GM18870 (cell line): ENCODE measurements at regions not wholly inside any gene's neighbourhood (a gene's known extent, or its start where the extent isn't known, plus 50 kb on each side); places are given as distances from the start of the nearest gene placed in this dataset.
A peak's percentile ranks its signal among the peaks of the same experiment; 100 is the strongest.
"Not testable (repeated sequence)": the region's sequence is repeated elsewhere in the genome, so short reads cannot be mapped to it uniquely, and the experiment has no call there.

Source experiments
- ATAC-seq: cut with Tn5 transposase; IDR thresholded peaks from one replicate; pipeline ENCODE4 v1.9.1; 2021; ENCODE audit warnings: moderate library complexity; ENCODE audit not compliant: unreplicated experiment

GRCh38 chr11:22920939-22921565 lies 60.8 kb upstream of the CCDC179 start:
- peak; percentile 94 for ATAC-seq

DNA sequence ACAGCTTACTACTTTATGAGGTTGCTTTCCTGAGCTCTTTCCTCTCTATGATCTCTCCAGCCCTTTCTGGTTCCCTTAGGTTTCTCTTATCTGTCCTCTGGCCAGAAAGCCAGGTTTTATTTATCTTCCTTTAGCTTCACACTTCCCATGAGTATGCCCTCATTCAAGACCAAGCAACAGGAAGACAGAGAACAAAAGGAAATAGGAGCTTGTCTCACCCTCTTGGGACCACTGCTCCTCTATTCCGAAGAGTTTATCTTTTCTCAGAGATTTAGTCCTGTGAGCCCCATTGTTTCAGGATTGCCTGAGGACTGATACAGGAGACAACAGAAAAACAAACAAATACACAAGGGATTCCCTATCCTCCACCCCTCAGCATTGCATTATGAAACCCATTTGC lies 62.4 kb upstream of the CCDC179 start:
- no peak for ATAC-seq

DNA sequence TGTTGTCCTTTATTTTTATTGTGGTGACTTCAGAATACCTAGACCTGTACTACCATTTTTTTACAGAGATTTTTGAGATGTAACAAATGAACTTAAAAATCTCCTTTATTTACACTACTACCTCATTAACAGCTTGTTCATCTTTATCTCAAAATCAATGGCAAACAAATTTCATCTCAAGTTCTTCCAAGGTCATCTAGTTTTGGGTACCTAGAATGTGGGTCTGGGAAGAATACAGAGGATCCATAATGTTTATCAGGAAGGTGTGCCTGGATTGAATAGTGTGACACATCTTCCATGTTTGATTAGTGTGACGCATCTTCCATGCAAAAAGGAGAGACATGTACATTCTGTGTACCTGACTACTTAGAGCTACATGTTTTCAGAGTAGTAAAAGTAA lies 63.3 kb upstream of the CCDC179 start:
- ATAC-seq, result no peak

DNA sequence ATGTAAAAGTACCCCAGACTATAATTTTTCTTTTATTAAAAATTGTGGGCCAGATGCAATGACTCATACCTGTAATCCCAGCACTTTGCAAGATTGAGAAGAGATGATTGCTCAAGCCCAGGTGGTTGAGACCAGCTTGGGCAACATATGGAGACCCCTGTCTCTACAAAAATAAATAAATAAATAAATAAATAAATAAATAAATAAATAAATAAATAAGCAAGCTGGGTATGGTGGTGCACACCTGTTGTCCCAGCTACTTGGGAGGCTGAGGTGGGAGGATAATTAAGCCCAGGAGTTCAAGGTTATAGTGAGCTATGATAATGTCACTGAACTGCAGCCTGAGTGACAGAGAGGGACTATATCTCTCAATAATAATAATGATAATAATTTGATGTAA lies 66.1 kb upstream of the CCDC179 start:
- ATAC-seq, result no peak

DNA sequence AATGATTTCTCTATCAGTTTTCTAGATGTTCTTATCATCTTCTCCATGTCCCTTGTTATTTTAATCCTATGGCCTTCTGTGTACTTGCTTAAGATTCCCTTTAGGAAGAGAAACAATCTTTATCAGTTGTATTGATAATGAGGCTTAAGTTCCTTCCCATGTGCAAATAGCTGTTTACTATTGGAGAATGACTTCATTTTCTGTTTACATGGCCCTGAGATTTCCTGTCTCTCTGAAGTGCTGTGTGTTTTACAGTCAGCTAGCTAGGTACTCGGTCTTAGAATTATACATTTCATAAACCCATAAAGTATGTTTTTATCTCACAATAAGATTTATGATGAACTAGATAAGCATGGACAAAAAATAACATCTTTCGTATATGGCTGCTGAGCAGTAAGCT lies 67.5 kb upstream of the CCDC179 start:
- no peak for ATAC-seq

DNA sequence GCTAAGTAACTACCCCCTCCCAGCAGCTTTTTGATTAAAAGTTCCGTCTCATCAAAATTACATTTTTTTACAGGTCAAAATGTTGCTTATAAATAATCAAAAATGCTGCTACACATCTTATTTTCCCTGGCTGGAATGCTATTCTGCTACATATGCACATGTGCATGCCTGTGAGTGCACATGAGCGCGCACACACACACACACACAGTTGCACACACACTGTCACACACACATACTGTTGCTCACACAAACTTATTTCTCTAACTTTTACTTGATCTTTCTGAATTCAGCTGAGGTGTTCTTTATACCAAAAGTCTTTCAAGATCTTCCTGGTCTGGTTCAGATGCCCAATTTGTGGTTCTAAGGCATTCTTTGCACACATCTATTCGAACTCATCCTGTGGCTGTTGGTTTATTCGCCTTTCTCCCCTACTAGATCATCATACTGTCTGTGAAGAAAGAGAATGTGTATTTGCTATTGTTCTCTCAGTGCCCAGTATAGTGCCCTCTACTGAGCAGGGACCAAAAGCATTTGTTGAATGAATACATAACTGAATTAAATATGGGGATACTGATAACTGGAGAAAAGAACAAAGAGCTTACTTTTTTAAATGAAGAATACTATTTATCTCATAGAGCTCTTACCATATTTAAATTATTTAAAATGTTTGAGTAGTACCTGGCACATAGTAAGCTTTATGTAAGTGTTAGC lies 68.1 kb upstream of the CCDC179 start:
- no peak for ATAC-seq

GRCh38 chr11:22930816-22931594 lies 70.7 kb upstream of the CCDC179 start:
- peak; percentile 96 for ATAC-seq

- ATAC-seq, result no peak
Observed at GRCh38 chr11:22938691-22939090, 78.4 kb upstream of the CCDC179 start.

DNA sequence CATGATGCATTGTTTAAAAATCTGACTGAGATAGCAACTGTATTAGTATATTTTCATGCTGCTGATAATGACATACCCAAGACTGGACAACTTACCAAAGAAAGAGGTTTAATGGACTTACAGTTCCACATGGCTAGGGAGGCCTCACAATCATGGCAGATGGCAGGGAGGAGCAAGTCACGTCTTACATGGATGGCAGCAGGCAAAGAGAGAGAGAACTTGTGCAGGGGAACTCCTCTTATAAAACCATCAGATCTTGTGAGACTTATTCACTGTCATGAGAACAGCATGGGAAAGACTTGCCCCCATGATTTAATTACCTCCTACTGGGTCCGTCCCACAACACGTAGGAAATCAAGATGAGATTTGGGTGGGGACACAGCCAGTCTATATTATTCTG lies 81.3 kb upstream of the CCDC179 start:
- not testable (repeated sequence) for ATAC-seq

- no peak for ATAC-seq
Observed at GRCh38 chr11:22957786-22958185, 97.5 kb upstream of the CCDC179 start.

- no peak for ATAC-seq
Observed at GRCh38 chr11:22974251-22974650, 114.0 kb upstream of the CCDC179 start.

DNA sequence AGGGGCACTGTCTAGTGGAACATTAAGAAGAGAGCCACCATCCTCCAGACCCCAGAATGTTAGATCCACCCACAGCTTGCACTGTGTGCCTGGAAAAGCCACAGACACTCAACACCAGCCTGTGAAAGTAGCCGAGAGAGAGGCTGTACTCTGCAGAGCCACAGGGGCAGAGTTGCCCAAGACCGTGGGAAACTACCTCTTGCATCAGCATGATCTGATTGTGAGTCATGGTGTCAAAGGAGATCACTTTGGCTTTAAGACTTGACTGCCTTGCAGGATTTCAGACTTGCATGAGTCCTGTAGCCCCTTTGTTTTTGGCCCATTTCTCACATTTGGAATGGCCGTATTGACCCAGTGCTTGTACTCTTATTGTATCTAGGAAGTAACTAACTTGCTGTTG lies 115.9 kb upstream of the CCDC179 start:
- ATAC-seq, result no peak

DNA sequence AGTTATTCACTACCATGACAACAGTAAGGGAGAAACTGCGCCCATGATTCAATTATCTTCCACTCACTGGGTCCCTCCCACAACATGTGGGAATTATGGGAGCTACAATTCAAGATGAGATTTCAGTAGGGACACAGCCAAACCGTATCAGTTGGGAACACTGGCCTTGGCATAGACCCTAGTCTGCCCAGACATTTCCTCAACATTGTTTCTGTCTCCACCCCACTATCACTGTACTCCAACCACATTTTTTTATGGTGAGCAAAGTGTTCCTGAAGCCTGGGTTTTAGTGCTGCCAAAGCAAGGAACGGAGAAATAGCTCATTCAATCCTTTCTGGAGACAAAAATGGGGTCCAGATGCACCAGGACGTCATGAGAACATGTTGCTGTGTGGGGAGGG lies 122.6 kb upstream of the CCDC179 start:
- ATAC-seq, result no peak

DNA sequence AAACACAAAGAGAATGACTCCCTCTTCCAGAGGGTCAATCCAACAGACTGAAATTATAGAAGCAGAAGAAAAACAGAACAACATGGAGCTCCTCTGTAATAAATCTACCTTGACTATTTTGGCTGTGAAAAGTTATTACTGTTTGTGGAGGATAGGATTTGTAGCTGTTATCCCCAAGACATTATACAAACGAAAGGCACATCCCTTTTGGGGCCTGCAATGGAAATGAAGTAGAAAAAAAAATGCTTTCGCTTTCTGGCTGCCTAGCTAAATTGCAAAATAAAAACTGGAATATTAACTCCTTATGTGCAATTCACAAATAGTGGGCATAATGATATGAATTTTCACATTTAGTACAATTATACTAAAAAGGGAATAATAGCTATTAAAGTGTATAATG lies 123.8 kb upstream of the CCDC179 start:
- no peak for ATAC-seq

GRCh38 chr11:22989371-22989770 lies 129.1 kb upstream of the CCDC179 start:
- ATAC-seq, result no peak

DNA sequence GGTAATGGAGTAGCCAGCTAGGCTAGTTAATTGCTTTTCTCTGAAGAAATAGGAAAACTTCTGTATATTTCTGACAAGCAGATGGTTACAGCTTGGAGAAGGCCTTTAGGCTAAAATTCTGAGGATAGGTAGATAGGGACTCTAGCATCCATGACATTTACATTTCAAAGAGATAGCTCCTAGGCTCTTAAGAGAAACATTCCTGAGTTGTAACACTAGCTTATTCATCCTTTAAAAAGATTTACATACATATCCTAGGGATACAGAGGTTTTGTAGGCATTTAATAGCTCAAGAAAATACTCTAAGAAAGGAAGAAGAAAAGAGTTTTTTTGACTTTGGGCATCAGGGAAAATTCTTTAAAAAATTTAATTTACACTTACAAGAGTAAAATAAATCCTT lies 130.9 kb upstream of the CCDC179 start:
- ATAC-seq, result no peak

- no peak for ATAC-seq
Observed at GRCh38 chr11:23006730-23007129, 146.5 kb upstream of the CCDC179 start.

DNA sequence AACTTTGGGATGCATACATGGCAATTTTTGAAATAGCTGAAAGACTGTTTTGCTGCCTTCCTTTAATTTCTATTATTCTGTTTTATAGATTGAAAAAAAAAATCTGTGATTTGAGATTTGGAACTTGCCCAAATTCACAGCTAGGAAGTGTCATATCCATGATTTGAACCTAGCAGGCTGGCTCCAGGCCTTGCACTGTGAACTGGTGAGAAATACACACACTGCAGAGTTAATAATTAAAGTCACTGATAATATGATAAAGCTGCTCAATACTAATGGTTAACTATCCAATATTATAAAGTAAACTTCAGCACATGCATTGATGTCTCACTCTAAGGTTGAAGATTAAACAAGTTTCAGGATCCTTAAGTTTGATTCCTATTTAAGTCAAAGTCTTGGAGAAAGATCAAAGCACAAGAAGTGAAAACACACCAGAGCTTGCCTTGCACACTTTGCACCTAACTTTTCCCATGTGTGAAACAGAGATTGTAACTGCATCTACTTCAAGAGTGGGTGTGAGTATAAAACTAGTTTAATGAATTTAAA lies 150.6 kb upstream of the CCDC179 start:
- no peak for ATAC-seq

DNA sequence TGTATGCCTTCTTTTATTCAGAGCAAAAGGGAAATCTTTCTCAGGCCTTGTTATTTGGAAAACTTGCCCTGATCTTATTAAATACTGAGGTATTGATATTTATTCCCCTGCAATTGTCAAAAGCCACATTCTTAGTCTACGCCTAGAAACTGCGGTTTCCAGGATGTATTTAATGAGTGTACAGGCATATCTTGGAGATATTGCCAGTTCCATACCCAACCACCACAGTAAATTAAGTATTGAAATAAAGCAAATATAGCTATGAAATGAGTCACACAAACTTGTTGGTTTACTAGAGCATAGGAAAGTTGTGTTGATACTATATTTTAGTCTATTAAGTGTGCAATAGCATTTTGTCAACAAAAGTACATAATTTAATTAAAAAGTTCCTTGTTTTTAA lies 152.7 kb upstream of the CCDC179 start:
- ATAC-seq, result no peak

DNA sequence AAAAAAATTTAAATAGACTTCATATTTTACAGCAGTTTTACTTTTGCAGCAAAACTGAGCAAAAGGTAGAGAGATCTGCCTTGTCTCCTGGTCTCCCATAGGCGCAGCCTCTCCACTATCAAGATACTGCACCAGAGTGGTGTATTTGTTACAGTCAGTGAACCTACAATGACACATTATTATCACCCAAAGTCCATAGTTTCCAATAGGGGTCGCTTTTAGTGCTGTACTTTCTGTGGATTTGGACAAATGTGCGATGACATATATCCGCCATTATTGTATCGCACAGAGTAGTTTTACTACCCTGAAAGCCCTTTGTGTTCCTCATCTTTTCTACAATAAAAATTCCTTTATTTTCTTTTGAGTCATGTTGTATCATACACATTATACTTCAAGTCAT lies 153.2 kb upstream of the CCDC179 start:
- ATAC-seq, result no peak

DNA sequence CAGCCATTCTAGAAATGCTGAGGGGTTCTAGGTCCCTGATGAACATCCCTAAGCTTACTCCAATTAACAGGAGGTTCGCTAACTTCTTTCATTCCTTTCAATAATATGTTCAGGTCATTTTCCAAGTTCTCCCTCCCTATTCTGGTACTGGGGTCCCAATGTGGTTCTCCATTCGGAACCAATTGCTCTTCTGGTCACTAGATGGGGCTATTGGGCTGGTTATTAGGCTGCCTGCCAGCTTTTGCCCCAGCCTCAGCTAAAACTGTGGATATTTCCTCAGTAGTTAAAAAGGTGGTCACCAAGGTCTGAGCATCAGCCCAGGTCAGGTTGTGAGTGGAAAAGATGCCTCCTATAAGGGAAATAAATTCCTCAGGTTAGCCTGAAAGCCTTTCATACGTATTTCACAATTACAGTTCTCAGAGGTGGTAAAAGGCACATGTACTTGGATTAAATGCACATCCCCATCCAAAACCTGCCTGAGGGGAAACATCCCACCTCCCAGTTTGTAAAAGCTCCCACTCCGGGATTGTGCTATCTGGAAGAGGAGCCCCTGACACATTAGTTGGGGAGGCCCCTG lies 161.1 kb upstream of the CCDC179 start:
- ATAC-seq, result peak; percentile 47
